ENCODE measurements at regions not wholly inside any gene's neighbourhood (a gene's known extent, or its start where the extent isn't known, plus 50 kb on each side); places are given as distances from the start of the nearest gene placed in this dataset.

GRCh38 chr6:92124200-92124651 lies 1295.1 kb downstream of the EPHA7 start:
- DNase-seq = no peak
- H3K27me3 ChIP-seq = no peaks in the 10 kb centered on the region
- WGBS, 2 donors = 69% methylated on average over 7 of the region's 7 CpGs
- no peak overlapping the region for H3K4me3 ChIP-seq (replicated peaks in 1 of 3)
- H3K9me3 ChIP-seq = no peaks in the 10 kb centered on the region
- TF ChIP-seq CTCF (IDR thresholded peaks at IDR 0.05) (no peak), POLR2A (IDR thresholded peaks at IDR 0.05) (no peak)
- H3K36me3 ChIP-seq = no peaks in the 10 kb centered on the region
- H3K27ac ChIP-seq = no peak overlapping the region
- H3K4me1 ChIP-seq = no peaks in the 10 kb centered on the region
- intact Hi-C loops (cut with DNase I) = no loop called here

GRCh38 chr6:92122746-92123145 lies 1296.6 kb downstream of the EPHA7 start:
- TF ChIP-seq CTCF (IDR thresholded peaks at IDR 0.05) (no peak), POLR2A (IDR thresholded peaks at IDR 0.05) (no peak)
- H3K27ac ChIP-seq = no peak overlapping the region
- no peaks in the 10 kb centered on the region for H3K4me1 ChIP-seq
- 43 to 47% methylated on average over 3 of the region's 3 CpGs for WGBS, 2 donors
- intact Hi-C loops (cut with DNase I) = no loop called here
- no peaks in the 10 kb centered on the region for H3K36me3 ChIP-seq
- no peak overlapping the region for H3K4me3 ChIP-seq (replicated peaks in 1 of 3)
- H3K9me3 ChIP-seq = no peaks in the 10 kb centered on the region
- no peaks in the 10 kb centered on the region for H3K27me3 ChIP-seq
- no peak for DNase-seq

- intact Hi-C loops (cut with DNase I) = no loop called here
- no peaks in the 10 kb centered on the region for H3K36me3 ChIP-seq
These were observed 1298.1 kb downstream of the EPHA7 start for GRCh38 chr6:92121228-92121627.

GRCh38 chr6:92117800-92118199 lies 1301.6 kb downstream of the EPHA7 start:
- WGBS, 2 donors = 77% methylated on average over 1 of the region's 1 CpG
- Histone ChIP-seq H3K9me3 (no peaks in the 10 kb centered on the region), H3K36me3 (no peaks in the 10 kb centered on the region), H3K27me3 (no peaks in the 10 kb centered on the region), H3K4me3 (replicated peaks in 1 of 3) (no peak overlapping the region), H3K27ac (no peak overlapping the region), H3K4me1 (no peaks in the 10 kb centered on the region)
- DNase-seq = no peak
- TF ChIP-seq CTCF (IDR thresholded peaks at IDR 0.05) = no peak
- TF ChIP-seq POLR2A (IDR thresholded peaks at IDR 0.05) = no peak
- intact Hi-C loops (cut with DNase I) = no loop called here

More at GRCh38 chr6:92121228-92121627, 1298.1 kb downstream of the EPHA7 start:
- no peak overlapping the region for H3K27ac ChIP-seq
- no peaks in the 10 kb centered on the region for H3K27me3 ChIP-seq
- 70 to 74% methylated on average over 2 of the region's 2 CpGs for WGBS, 2 donors
- H3K4me3 ChIP-seq (replicated peaks in 1 of 3) = no peak overlapping the region
- H3K4me1 ChIP-seq = no peaks in the 10 kb centered on the region
- TF ChIP-seq POLR2A (IDR thresholded peaks at IDR 0.05) (no peak), CTCF (IDR thresholded peaks at IDR 0.05) (no peak)
- no peaks in the 10 kb centered on the region for H3K9me3 ChIP-seq
- no peak for DNase-seq

- 56 to 73% methylated on average over 2 of the region's 2 CpGs for WGBS, 2 donors
- no peak overlapping the region for H3K4me3 ChIP-seq (replicated peaks in 1 of 3)
- intact Hi-C loops (cut with DNase I) = no loop called here
- DNase-seq = no peak
- H3K9me3 ChIP-seq = no peaks in the 10 kb centered on the region
- TF ChIP-seq POLR2A (IDR thresholded peaks at IDR 0.05) (no peak), CTCF (IDR thresholded peaks at IDR 0.05) (no peak)
- no peaks in the 10 kb centered on the region for H3K36me3 ChIP-seq
- no peak overlapping the region for H3K27ac ChIP-seq
- H3K27me3 ChIP-seq = no peaks in the 10 kb centered on the region
- H3K4me1 ChIP-seq = no peaks in the 10 kb centered on the region
These were observed 1304.6 kb downstream of the EPHA7 start for GRCh38 chr6:92114797-92115196.

Measured in thyroid gland (tissue), 4 donors.